EL (cell line): ENCODE measurements at regions not wholly inside any gene's neighbourhood (a gene's known extent, or its start where the extent isn't known, plus 50 kb on each side); places are given as distances from the start of the nearest gene placed in this dataset.

Experiments
- DNase-seq: peaks from one replicate; pipeline ENCODE4 v3.0.0-alpha.2; 2016

- no peak for DNase-seq
Observed at GRCh38 chr2:150762571-150762970, 275.1 kb upstream of the RND3 start.

GRCh38 chr2:150759531-150759930, 272.1 kb upstream of the RND3 start:
- no peak for DNase-seq

- no peak for DNase-seq
Observed at GRCh38 chr2:150759106-150759505, 271.6 kb upstream of the RND3 start.

- DNase-seq = no peak
Observed at GRCh38 chr2:150752229-150752628, 264.8 kb upstream of the RND3 start.

GRCh38 chr2:150750720-150751119, 263.3 kb upstream of the RND3 start:
- DNase-seq = no peak

GRCh38 chr2:150742094-150742493, 254.6 kb upstream of the RND3 start:
- DNase-seq = no peak

GRCh38 chr2:150735894-150736498, 248.5 kb upstream of the RND3 start:
- DNase-seq = no peak

- no peak for DNase-seq
Observed at GRCh38 chr2:150733051-150733618, 245.7 kb upstream of the RND3 start.

GRCh38 chr2:150732491-150732890, 245.0 kb upstream of the RND3 start:
- no peak for DNase-seq

- DNase-seq = peak; percentile 55
Observed at GRCh38 chr2:150732064-150732463, 244.6 kb upstream of the RND3 start.

- no peak for DNase-seq
Observed at GRCh38 chr2:150729495-150729955, 242.1 kb upstream of the RND3 start.

- DNase-seq = no peak
Observed at GRCh38 chr2:150718280-150718679, 230.8 kb upstream of the RND3 start.

GRCh38 chr2:150716186-150716585, 228.7 kb upstream of the RND3 start:
- DNase-seq = no peak

- no peak for DNase-seq
Observed at GRCh38 chr2:150715501-150715900, 228.0 kb upstream of the RND3 start.

GRCh38 chr2:150710916-150711315, 223.4 kb upstream of the RND3 start:
- DNase-seq = no peak

- no peak for DNase-seq
Observed at GRCh38 chr2:150710041-150710440, 222.6 kb upstream of the RND3 start.

GRCh38 chr2:150706561-150706960, 219.1 kb upstream of the RND3 start:
- no peak for DNase-seq

GRCh38 chr2:150705767-150706166, 218.3 kb upstream of the RND3 start:
- DNase-seq = no peak

GRCh38 chr2:150705357-150705756, 217.9 kb upstream of the RND3 start:
- no peak for DNase-seq

- no peak for DNase-seq
Observed at GRCh38 chr2:150702791-150703190, 215.3 kb upstream of the RND3 start.

GRCh38 chr2:150700666-150701580, 213.5 kb upstream of the RND3 start:
- DNase-seq = no peak

- DNase-seq = no peak
Observed at GRCh38 chr2:150699218-150699617, 211.8 kb upstream of the RND3 start.

GRCh38 chr2:150698016-150698661, 210.7 kb upstream of the RND3 start:
- DNase-seq = peak; percentile 37
